ENCODE measurements at regions not wholly inside any gene's neighbourhood (a gene's known extent, or its start where the extent isn't known, plus 50 kb on each side); places are given as distances from the start of the nearest gene placed in this dataset.
"Not testable (repeated sequence)": the region's sequence is repeated elsewhere in the genome, so short reads cannot be mapped to it uniquely, and the experiment has no call there.

GRCh38 chr4:84126061-84126787 lies 372.9 kb downstream of the NKX6-1 start:
- DNase-seq (ENCODE audit: low read depth), result no peak

GRCh38 chr4:84110040-84110439 lies 389.1 kb downstream of the NKX6-1 start:
- no peak for DNase-seq (ENCODE audit: low read depth)

- DNase-seq (ENCODE audit: low read depth), result not testable (repeated sequence)
These were observed 397.2 kb downstream of the NKX6-1 start for GRCh38 chr4:84101653-84102625.

GRCh38 chr4:84100071-84100470 lies 399.0 kb downstream of the NKX6-1 start:
- no peak for DNase-seq (ENCODE audit: low read depth)

- DNase-seq (ENCODE audit: low read depth), result no peak
These were observed 399.5 kb downstream of the NKX6-1 start for GRCh38 chr4:84099599-84099998.

GRCh38 chr4:84091266-84091665 lies 407.8 kb downstream of the NKX6-1 start:
- no peak for DNase-seq (ENCODE audit: low read depth)

- DNase-seq (ENCODE audit: low read depth), result no peak
These were observed 409.2 kb downstream of the NKX6-1 start for GRCh38 chr4:84089652-84090437.

- DNase-seq (ENCODE audit: low read depth), result no peak
These were observed 413.1 kb downstream of the NKX6-1 start for GRCh38 chr4:84085986-84086385.

GRCh38 chr4:84070289-84070688 lies 428.8 kb downstream of the NKX6-1 start:
- DNase-seq (ENCODE audit: low read depth), result no peak

GRCh38 chr4:84063619-84064018 lies 435.5 kb downstream of the NKX6-1 start:
- DNase-seq (ENCODE audit: low read depth), result no peak

- no peak for DNase-seq (ENCODE audit: low read depth)
These were observed 440.9 kb downstream of the NKX6-1 start for GRCh38 chr4:84058201-84058600.

- no peak for DNase-seq (ENCODE audit: low read depth)
These were observed 447.5 kb downstream of the NKX6-1 start for GRCh38 chr4:84051639-84052038.

- DNase-seq (ENCODE audit: low read depth), result no peak
These were observed 448.0 kb downstream of the NKX6-1 start for GRCh38 chr4:84051089-84051488.

- DNase-seq (ENCODE audit: low read depth), result no peak
These were observed 449.1 kb downstream of the NKX6-1 start for GRCh38 chr4:84050015-84050414.

GRCh38 chr4:84046551-84046950 lies 452.5 kb downstream of the NKX6-1 start:
- DNase-seq (ENCODE audit: low read depth), result no peak

- DNase-seq (ENCODE audit: low read depth), result no peak
These were observed 457.7 kb downstream of the NKX6-1 start for GRCh38 chr4:84041426-84041825.

- no peak for DNase-seq (ENCODE audit: low read depth)
These were observed 463.5 kb downstream of the NKX6-1 start for GRCh38 chr4:84035568-84035967.

- DNase-seq (ENCODE audit: low read depth), result no peak
These were observed 466.7 kb downstream of the NKX6-1 start for GRCh38 chr4:84032372-84032771.

GRCh38 chr4:84031401-84031800 lies 467.7 kb downstream of the NKX6-1 start:
- DNase-seq (ENCODE audit: low read depth), result no peak

GRCh38 chr4:84028340-84028739 lies 470.8 kb downstream of the NKX6-1 start:
- no peak for DNase-seq (ENCODE audit: low read depth)

GRCh38 chr4:84024405-84024804 lies 474.7 kb downstream of the NKX6-1 start:
- DNase-seq (ENCODE audit: low read depth), result no peak

GRCh38 chr4:84022564-84022963 lies 476.5 kb downstream of the NKX6-1 start:
- DNase-seq (ENCODE audit: low read depth), result no peak

Data from forelimb muscle (tissue), 1 donor.